ENCODE measurements at regions not wholly inside any gene's neighbourhood (a gene's known extent, or its start where the extent isn't known, plus 50 kb on each side); places are given as distances from the start of the nearest gene placed in this dataset.

GRCh38 chr2:9767656-9768281 lies 75.5 kb upstream of the TAF1B start:
- TF ChIP-seq POLR2A (IDR thresholded peaks at IDR 0.05): no peak
- no peak for TF ChIP-seq EP300 (IDR thresholded peaks at IDR 0.05)
- no peak for TF ChIP-seq POLR2AphosphoS5 (IDR thresholded peaks at IDR 0.05)
- TF ChIP-seq CTCF (IDR thresholded peaks at IDR 0.05): no peak
- H3K9me3 ChIP-seq: no peaks in the 10 kb centered on the region
- H3K36me3 ChIP-seq: no peaks in the 10 kb centered on the region
- no peak overlapping the region for H3K27ac ChIP-seq
- WGBS, 2 donors (ENCODE audit: low coverage in 1 of 2): 95 to 96% methylated on average over 13 to 16 of the region's 17 CpGs
- H3K27me3 ChIP-seq: no peaks in the 10 kb centered on the region
- no peak for ATAC-seq
- peaks cover 0 to 39% (median 17%) of the 10 kb centered on the region in 3 donors for H3K4me1 ChIP-seq
- H3K4me3 ChIP-seq: no peak overlapping the region

- H3K4me1 ChIP-seq: peaks cover 0 to 39% (median 17%) of the 10 kb centered on the region in 3 donors
- no peak overlapping the region for H3K4me3 ChIP-seq
- TF ChIP-seq EP300 (IDR thresholded peaks at IDR 0.05) (no peak), POLR2AphosphoS5 (IDR thresholded peaks at IDR 0.05) (no peak), CTCF (IDR thresholded peaks at IDR 0.05) (no peak), POLR2A (IDR thresholded peaks at IDR 0.05) (no peak)
- no peak overlapping the region for H3K27ac ChIP-seq
- ATAC-seq: no peak
- H3K36me3 ChIP-seq: no peaks in the 10 kb centered on the region
- H3K27me3 ChIP-seq: no peaks in the 10 kb centered on the region
- no peaks in the 10 kb centered on the region for H3K9me3 ChIP-seq
- WGBS, 2 donors (ENCODE audit: low coverage in 1 of 2): 80% methylated on average over 1 of the region's 12 CpGs; no CpG with 5 or more reads in 1 of the 2 donors
Measured at GRCh38 chr2:9768388-9768787, 74.9 kb upstream of the TAF1B start.

GRCh38 chr2:9769171-9770005 lies 73.9 kb upstream of the TAF1B start:
- ATAC-seq: no peak
- TF ChIP-seq POLR2AphosphoS5 (IDR thresholded peaks at IDR 0.05) (no peak), POLR2A (IDR thresholded peaks at IDR 0.05) (no peak), EP300 (IDR thresholded peaks at IDR 0.05) (no peak), CTCF (IDR thresholded peaks at IDR 0.05) (no peak)
- Histone ChIP-seq H3K36me3 (no peaks in the 10 kb centered on the region), H3K4me3 (no peak overlapping the region), H3K4me1 (peaks cover 0 to 32% (median 17%) of the 10 kb centered on the region in 3 donors), H3K27ac (no peak overlapping the region), H3K9me3 (no peaks in the 10 kb centered on the region), H3K27me3 (no peaks in the 10 kb centered on the region)
- 90 to 100% methylated on average over 1 to 2 of the region's 19 CpGs for WGBS, 2 donors (ENCODE audit: low coverage in 1 of 2)

GRCh38 chr2:9770006-9770307 lies 73.3 kb upstream of the TAF1B start:
- Histone ChIP-seq H3K27me3 (no peaks in the 10 kb centered on the region), H3K9me3 (no peaks in the 10 kb centered on the region), H3K36me3 (no peaks in the 10 kb centered on the region), H3K27ac (peak overlapping the region in 1 of 4 donors; percentile 10), H3K4me1 (peaks cover 0 to 26% (median 17%) of the 10 kb centered on the region in 3 donors), H3K4me3 (peak overlapping the region in 1 of 2 donors; percentile 20)
- 19% methylated on average over 3 of the region's 6 CpGs; no CpG with 5 or more reads in 1 of the 2 donors for WGBS, 2 donors (ENCODE audit: low coverage in 1 of 2)
- no peak for ATAC-seq
- TF ChIP-seq CTCF (IDR thresholded peaks at IDR 0.05) (no peak), POLR2AphosphoS5 (IDR thresholded peaks at IDR 0.05) (no peak), POLR2A (IDR thresholded peaks at IDR 0.05) (no peak), EP300 (IDR thresholded peaks at IDR 0.05) (no peak)

All from gastroesophageal sphincter (tissue), 4 donors.